GM10266 (cell line): ENCODE measurements at regions not wholly inside any gene's neighbourhood (a gene's known extent, or its start where the extent isn't known, plus 50 kb on each side); places are given as distances from the start of the nearest gene placed in this dataset.
"Not testable (repeated sequence)": the region's sequence is repeated elsewhere in the genome, so short reads cannot be mapped to it uniquely, and the experiment has no call there.

Experiments
- DNase-seq: peaks from one replicate; pipeline ENCODE4 v3.0.0; 2012; ENCODE audit errors: extremely low spot score
- CTCF ChIP-seq: IDR thresholded peaks from 2 replicates; pipeline ENCODE4 v1.5.1; 2012; ENCODE audit warnings: mild to moderate bottlenecking, low read depth; ENCODE audit not compliant: control insufficient read depth, insufficient read depth; ENCODE audit errors: missing control alignments

GRCh38 chr6:130494729-130495128 is 128.9 kb downstream of the TMEM200A start:
- no peak for TF ChIP-seq CTCF
- DNase-seq, result no peak

- no peak for TF ChIP-seq CTCF
- no peak for DNase-seq
Measured at GRCh38 chr6:130500693-130501092, 134.9 kb downstream of the TMEM200A start.

- no peak for DNase-seq
- no peak for TF ChIP-seq CTCF
Measured at GRCh38 chr6:130503146-130503545, 137.3 kb downstream of the TMEM200A start.

GRCh38 chr6:130505808-130506598 is 140.2 kb downstream of the TMEM200A start:
- TF ChIP-seq CTCF, result no peak
- DNase-seq, result no peak

GRCh38 chr6:130507005-130507665 is 141.3 kb downstream of the TMEM200A start:
- not testable (repeated sequence) for DNase-seq

- no peak for DNase-seq
- no peak for TF ChIP-seq CTCF
Measured at GRCh38 chr6:130507666-130508028, 141.8 kb downstream of the TMEM200A start.

GRCh38 chr6:130513770-130514169 is 148.0 kb downstream of the TMEM200A start:
- DNase-seq, result peak; percentile 35
- TF ChIP-seq CTCF, result no peak

- DNase-seq, result no peak
- no peak for TF ChIP-seq CTCF
Measured at GRCh38 chr6:130514712-130515111, 148.9 kb downstream of the TMEM200A start.
